ENCODE measurements at regions not wholly inside any gene's neighbourhood (a gene's known extent, or its start where the extent isn't known, plus 50 kb on each side); places are given as distances from the start of the nearest gene placed in this dataset.
"Not testable (repeated sequence)": the region's sequence is repeated elsewhere in the genome, so short reads cannot be mapped to it uniquely, and the experiment has no call there.

DNA sequence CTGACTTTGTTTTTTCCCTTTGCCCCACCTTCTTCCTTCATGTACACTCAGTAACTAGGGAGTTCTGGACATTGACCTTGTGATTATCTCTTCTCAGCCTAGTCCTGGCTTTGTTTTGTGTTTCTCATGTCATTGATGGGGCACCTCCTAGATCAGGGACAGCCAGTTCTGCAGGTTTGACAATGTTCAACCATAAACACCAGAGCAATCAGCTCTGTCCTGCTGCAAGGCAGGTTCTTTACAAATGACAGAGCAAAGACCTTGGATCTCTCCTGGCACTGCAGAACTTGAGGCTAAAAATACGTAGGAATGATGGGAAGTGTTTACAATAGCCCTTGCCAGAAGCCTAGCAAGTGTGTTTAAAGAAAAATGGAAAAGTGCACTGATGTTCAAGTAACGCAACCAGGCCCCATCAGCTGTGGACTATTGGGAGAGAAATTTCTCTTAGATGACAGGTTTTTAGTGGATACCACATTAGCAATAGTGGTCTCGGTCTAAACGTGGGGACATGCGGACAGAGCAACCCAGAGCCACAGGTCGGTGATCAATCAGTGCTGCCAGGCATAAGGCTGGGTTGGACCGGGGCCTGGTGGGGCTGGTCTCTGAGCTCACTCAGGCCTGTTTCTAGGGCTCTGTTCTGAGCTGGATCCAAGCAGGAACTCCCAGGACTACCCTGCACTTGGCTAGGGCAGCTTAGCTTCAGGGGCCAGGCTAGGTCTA, 76.8 kb downstream of the SOWAHC start:
- H3K4me1 Mint-ChIP-seq: peaks cover 40% of the 10 kb centered on the region
- TF ChIP-seq, protein P1, sequence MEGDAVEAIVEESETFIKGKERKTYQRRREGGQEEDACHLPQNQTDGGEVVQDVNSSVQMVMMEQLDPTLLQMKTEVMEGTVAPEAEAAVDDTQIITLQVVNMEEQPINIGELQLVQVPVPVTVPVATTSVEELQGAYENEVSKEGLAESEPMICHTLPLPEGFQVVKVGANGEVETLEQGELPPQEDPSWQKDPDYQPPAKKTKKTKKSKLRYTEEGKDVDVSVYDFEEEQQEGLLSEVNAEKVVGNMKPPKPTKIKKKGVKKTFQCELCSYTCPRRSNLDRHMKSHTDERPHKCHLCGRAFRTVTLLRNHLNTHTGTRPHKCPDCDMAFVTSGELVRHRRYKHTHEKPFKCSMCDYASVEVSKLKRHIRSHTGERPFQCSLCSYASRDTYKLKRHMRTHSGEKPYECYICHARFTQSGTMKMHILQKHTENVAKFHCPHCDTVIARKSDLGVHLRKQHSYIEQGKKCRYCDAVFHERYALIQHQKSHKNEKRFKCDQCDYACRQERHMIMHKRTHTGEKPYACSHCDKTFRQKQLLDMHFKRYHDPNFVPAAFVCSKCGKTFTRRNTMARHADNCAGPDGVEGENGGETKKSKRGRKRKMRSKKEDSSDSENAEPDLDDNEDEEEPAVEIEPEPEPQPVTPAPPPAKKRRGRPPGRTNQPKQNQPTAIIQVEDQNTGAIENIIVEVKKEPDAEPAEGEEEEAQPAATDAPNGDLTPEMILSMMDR (IDR thresholded peaks at IDR 0.05): no peak
- H3K36me3 Mint-ChIP-seq (ENCODE audit: low read depth): no peaks in the 10 kb centered on the region
- no peaks in the 10 kb centered on the region for H3K9me3 Mint-ChIP-seq
- H3K27me3 Mint-ChIP-seq (ENCODE audit: low read depth, poor library complexity): peaks cover 12% of the 10 kb centered on the region
- peak overlapping the region; percentile 33 for H3K27ac Mint-ChIP-seq
- no peak overlapping the region for H3K4me3 Mint-ChIP-seq
- DNase-seq: no peak

DNA sequence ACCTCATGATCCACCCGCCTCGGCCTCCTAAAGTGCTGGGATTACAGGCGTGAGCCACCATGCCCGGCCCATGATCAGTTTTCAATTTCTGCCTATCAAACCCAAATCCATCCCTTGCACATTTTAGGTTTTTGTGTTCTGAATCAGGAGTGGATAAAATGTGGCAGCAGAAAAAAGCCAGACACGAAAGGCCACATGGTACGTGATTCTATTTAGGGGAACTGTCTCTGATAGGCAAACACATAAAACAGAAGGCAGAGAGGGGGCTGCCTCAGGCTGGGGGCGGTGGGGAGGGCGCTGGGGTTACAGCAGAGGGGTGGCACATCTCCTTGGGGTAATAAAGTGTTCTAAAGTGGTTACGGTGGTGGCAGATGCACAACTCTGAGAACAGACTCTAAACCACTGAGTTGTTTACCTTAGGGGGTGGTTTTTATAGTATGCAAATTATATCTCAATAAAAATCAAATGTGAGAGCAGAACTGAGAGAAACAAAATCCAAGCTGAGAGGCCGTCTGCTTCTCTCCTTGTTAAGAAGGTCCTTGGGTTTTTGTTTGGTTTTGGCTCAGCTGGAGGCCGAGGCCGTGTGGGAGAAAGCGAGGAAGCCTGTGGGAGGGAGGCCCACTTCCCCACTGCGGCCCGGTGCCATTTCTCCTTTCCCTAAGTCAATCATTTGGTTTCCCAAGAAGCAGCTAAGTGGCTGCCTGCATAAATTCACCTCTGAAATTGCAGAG, 78.0 kb downstream of the SOWAHC start:
- Mint-ChIP-seq H3K27me3 (ENCODE audit: low read depth, poor library complexity) (peaks cover 12% of the 10 kb centered on the region), H3K36me3 (ENCODE audit: low read depth) (no peaks in the 10 kb centered on the region), H3K9me3 (no peaks in the 10 kb centered on the region), H3K27ac (no peak overlapping the region), H3K4me3 (no peak overlapping the region), H3K4me1 (peaks cover 40% of the 10 kb centered on the region)
- TF ChIP-seq, protein P1 (IDR thresholded peaks at IDR 0.05): no peak
- DNase-seq: no peak

DNA sequence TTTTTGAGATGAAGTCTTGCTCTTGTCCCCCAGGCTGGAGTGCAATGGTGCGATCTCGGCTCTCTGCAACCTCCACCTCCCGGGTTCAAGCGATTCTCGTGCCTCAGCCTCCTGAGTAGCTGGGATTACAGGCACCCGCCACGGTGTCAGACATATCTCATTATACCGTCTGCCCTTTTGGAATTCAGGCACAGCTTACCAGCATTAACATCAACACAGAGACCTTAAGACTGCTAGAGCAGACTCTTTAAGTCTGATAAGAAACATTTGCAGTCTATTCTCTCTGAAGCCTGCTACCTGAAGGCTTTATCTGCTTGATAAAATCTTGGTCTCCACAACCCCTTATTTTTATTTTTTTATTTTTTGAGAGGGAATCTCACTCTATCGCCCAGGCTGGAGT, 78.7 kb downstream of the SOWAHC start:
- not testable (repeated sequence) for DNase-seq, H3K27ac Mint-ChIP-seq

DNA sequence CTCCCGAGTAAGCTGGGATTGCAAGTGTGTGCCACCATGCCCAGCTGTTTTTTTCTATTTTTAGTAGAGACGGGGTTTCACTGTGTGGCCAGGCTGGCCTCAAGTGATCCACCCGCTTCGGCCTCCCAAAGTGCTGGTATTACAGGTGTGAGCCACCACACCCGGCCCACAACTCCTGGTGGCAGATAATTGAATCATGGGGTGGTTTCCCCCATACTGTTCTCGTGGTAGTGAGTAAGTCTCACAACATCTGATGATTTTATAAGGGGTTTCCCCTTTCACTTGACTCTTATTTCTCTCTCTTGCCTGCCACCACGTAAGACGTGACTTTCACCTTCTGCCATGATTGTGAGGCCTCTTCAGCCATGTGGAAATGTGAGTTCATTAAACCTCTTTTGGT, 79.1 kb downstream of the SOWAHC start:
- not testable (repeated sequence) for DNase-seq; H3K36me3 Mint-ChIP-seq (ENCODE audit: low read depth); H3K9me3 Mint-ChIP-seq; H3K27me3 Mint-ChIP-seq (ENCODE audit: low read depth, poor library complexity); H3K4me3 Mint-ChIP-seq
- H3K4me1 Mint-ChIP-seq: peaks cover 40% of the 10 kb centered on the region
- peak overlapping the region; percentile 29 for H3K27ac Mint-ChIP-seq

More for the DNA sequence above, 78.7 kb downstream of the SOWAHC start:
- H3K36me3 Mint-ChIP-seq (ENCODE audit: low read depth); H3K4me3 Mint-ChIP-seq; H3K27me3 Mint-ChIP-seq (ENCODE audit: low read depth, poor library complexity); H3K9me3 Mint-ChIP-seq: not testable (repeated sequence)
- peaks cover 40% of the 10 kb centered on the region for H3K4me1 Mint-ChIP-seq

DNA sequence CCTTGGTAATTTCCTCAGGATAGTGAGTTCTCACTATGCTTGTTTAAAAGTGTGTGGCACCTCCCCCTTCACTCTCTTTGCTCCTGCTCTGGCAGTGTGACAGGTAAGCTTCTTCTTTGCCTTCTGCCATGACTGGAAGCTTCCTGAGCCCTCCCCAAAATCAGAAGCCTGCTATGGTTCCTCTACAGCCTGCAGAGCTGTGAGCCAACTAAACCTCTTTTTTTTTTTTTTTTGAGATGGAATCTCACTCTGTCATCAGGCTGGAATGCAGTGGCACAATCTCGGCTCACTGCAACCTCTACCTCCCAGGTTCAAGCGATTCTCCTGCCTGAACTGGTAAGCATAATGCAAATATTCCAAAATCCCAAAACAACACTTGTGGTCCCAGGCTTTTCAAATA, 80.0 kb downstream of the SOWAHC start:
- H3K27ac Mint-ChIP-seq: no peak overlapping the region
- peaks cover 43% of the 10 kb centered on the region for H3K4me1 Mint-ChIP-seq
- H3K36me3 Mint-ChIP-seq (ENCODE audit: low read depth): no peaks in the 10 kb centered on the region
- peaks cover 9% of the 10 kb centered on the region for H3K27me3 Mint-ChIP-seq (ENCODE audit: low read depth, poor library complexity)
- H3K9me3 Mint-ChIP-seq: no peaks in the 10 kb centered on the region
- TF ChIP-seq, protein P1 (IDR thresholded peaks at IDR 0.05): no peak
- no peak overlapping the region for H3K4me3 Mint-ChIP-seq
- DNase-seq: no peak

DNA sequence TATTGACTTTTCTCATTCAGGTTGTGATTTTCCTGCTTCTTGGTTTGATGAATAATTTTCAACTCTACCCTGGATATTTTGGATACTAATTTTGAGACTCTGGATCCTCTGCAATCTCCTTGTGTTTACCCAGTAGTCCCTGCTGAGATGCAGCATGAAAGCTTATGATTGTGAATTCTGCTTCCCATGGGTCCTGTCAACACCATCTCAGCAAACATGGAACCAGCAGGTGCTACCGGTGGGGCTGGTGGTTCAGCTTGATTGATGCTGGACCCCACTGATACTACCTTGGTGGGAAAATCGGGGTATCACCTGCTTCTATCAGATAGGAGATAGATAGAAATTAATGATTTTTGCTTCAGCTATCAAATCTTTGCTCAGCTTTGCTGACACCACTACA, 81.1 kb downstream of the SOWAHC start:
- H3K4me1 Mint-ChIP-seq: peaks cover 48% of the 10 kb centered on the region
- H3K27ac Mint-ChIP-seq: no peak overlapping the region
- DNase-seq: no peak
- TF ChIP-seq, protein P1 (IDR thresholded peaks at IDR 0.05): no peak
- peaks cover 4% of the 10 kb centered on the region for H3K27me3 Mint-ChIP-seq (ENCODE audit: low read depth, poor library complexity)
- no peaks in the 10 kb centered on the region for H3K9me3 Mint-ChIP-seq
- no peak overlapping the region for H3K4me3 Mint-ChIP-seq
- H3K36me3 Mint-ChIP-seq (ENCODE audit: low read depth): no peaks in the 10 kb centered on the region

DNA sequence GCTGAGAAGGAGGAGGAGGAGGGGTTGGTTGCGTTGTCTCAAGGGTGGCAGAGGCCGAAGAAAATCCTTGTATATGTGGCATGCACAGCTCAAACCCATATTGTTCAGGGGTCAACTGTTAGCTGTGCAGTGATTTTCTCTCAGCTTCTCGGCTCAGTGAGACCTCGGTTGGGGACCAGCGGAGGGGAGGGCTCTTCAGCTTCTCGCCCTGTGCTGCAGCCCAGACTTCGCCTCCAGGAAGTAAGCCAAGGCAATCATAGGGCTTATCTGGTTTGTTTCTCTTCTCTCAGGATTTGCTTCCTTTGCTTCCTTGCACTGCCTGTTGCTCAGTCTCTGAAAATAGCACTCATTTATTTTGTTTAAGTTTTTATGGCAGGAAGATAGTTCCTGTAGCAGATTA, 85.5 kb downstream of the SOWAHC start:
- Mint-ChIP-seq H3K4me1 (peaks cover 50% of the 10 kb centered on the region), H3K27ac (no peak overlapping the region), H3K4me3 (no peak overlapping the region), H3K9me3 (no peaks in the 10 kb centered on the region), H3K36me3 (ENCODE audit: low read depth) (no peaks in the 10 kb centered on the region), H3K27me3 (ENCODE audit: low read depth, poor library complexity) (peaks cover 2% of the 10 kb centered on the region)
- TF ChIP-seq, protein P1 (IDR thresholded peaks at IDR 0.05): no peak
- DNase-seq: no peak
